PC-3 (cell line): ENCODE measurements at regions not wholly inside any gene's neighbourhood (a gene's known extent, or its start where the extent isn't known, plus 50 kb on each side); places are given as distances from the start of the nearest gene placed in this dataset.

ENCODE experiments used
- CTCF ChIP-seq: fragments of 300-600 bp; sonication (generic); conservative IDR thresholded peaks from 2 replicates; pipeline ENCODE4 v1.5.1; 2017; ENCODE audit warnings: antibody characterized with exemption, low read depth, mild to moderate bottlenecking, low read length
- EZH2 ChIP-seq: fragments of 300-600 bp; sonication (generic); IDR thresholded peaks from one replicate; pipeline ENCODE4 v1.6.1; 2017; ENCODE audit warnings: antibody characterized with exemption, mild to moderate bottlenecking, low read length; ENCODE audit not compliant: unreplicated experiment

DNA sequence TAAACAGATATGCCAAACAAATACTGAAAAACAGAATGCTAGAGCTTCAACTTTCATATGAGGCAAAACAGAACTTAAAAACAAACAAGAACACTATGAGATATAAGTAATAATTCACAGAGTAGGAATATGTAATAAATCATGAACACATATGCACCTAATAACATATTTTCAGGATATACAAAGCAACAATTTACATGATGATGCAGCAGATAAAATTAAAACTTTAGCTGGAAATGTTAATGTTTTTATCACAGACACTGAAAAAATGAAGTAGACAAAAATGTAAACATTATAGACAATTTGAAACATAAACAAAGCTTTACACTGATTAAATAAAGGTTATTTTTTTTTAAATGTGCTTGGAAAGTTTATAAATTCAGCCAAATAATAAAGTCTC lies 443.1 kb upstream of the NFIA start:
- TF ChIP-seq EZH2 = no peak
- TF ChIP-seq CTCF = no peak
